HFF-Myc (cell line): ENCODE measurements at regions not wholly inside any gene's neighbourhood (a gene's known extent, or its start where the extent isn't known, plus 50 kb on each side); places are given as distances from the start of the nearest gene placed in this dataset.
"Not testable (repeated sequence)": the region's sequence is repeated elsewhere in the genome, so short reads cannot be mapped to it uniquely, and the experiment has no call there.

Source experiments
- DNase-seq: peaks from one replicate; pipeline ENCODE4 v3.0.0-alpha.2; 2011; ENCODE audit warnings: low read depth; ENCODE audit errors: extremely low read depth
- H3K4me3 ChIP-seq: replicated peaks from 2 replicates; pipeline ENCODE4 v1.5.1; 2011; ENCODE audit warnings: low read depth, mild to moderate bottlenecking, control low read depth, low read length
- CTCF ChIP-seq: IDR thresholded peaks from 2 replicates; pipeline ENCODE4 v1.5.1; 2012; ENCODE audit warnings: mild to moderate bottlenecking, low read depth, low read length, control low read depth; ENCODE audit errors: missing control alignments

- no peak overlapping the region for H3K4me3 ChIP-seq
- TF ChIP-seq CTCF: no peak
- no peak for DNase-seq
These were observed 66.2 kb downstream of the SC5D start for GRCh38 chr11:121358760-121359159.

- no peak for DNase-seq
- H3K4me3 ChIP-seq: no peak overlapping the region
- no peak for TF ChIP-seq CTCF
These were observed 67.0 kb downstream of the SC5D start for GRCh38 chr11:121359591-121359990.

GRCh38 chr11:121362955-121363354 lies 70.4 kb downstream of the SC5D start:
- DNase-seq: not testable (repeated sequence)

GRCh38 chr11:121365304-121365703 lies 72.7 kb downstream of the SC5D start:
- TF ChIP-seq CTCF: no peak
- no peak for DNase-seq

More at GRCh38 chr11:121362955-121363354, 70.4 kb downstream of the SC5D start:
- not testable (repeated sequence) for H3K4me3 ChIP-seq

GRCh38 chr11:121366038-121366437 lies 73.5 kb downstream of the SC5D start:
- no peak for DNase-seq
- no peak overlapping the region for H3K4me3 ChIP-seq
- TF ChIP-seq CTCF: no peak

More at GRCh38 chr11:121365304-121365703, 72.7 kb downstream of the SC5D start:
- no peak overlapping the region for H3K4me3 ChIP-seq

- no peak for DNase-seq
- TF ChIP-seq CTCF: no peak
These were observed 74.7 kb downstream of the SC5D start for GRCh38 chr11:121367001-121367843.

GRCh38 chr11:121367844-121368225 lies 75.3 kb downstream of the SC5D start:
- DNase-seq: no peak
- no peak overlapping the region for H3K4me3 ChIP-seq
- no peak for TF ChIP-seq CTCF

More at GRCh38 chr11:121367001-121367843, 74.7 kb downstream of the SC5D start:
- H3K4me3 ChIP-seq: no peak overlapping the region
